Astrocyte of the hippocampus (primary cell): ENCODE measurements at regions not wholly inside any gene's neighbourhood (a gene's known extent, or its start where the extent isn't known, plus 50 kb on each side); places are given as distances from the start of the nearest gene placed in this dataset.
"Not testable (repeated sequence)": the region's sequence is repeated elsewhere in the genome, so short reads cannot be mapped to it uniquely, and the experiment has no call there.

Experiments used
- DNase-seq: peaks from one replicate; pipeline ENCODE4 v3.0.0; 2011; ENCODE audit warnings: low read depth, low spot score

GRCh38 chr7:29696402-29696801 is 109.9 kb upstream of the WIPF3 start:
- not testable (repeated sequence) for DNase-seq

- not testable (repeated sequence) for DNase-seq
Measured at GRCh38 chr7:29699723-29700122, 106.6 kb upstream of the WIPF3 start.

- not testable (repeated sequence) for DNase-seq
Measured at GRCh38 chr7:29701540-29701939, 104.8 kb upstream of the WIPF3 start.

- not testable (repeated sequence) for DNase-seq
Measured at GRCh38 chr7:29703830-29704229, 102.5 kb upstream of the WIPF3 start.

- DNase-seq, result not testable (repeated sequence)
Measured at GRCh38 chr7:29709002-29709401, 97.3 kb upstream of the WIPF3 start.

- peak; percentile 96 for DNase-seq
Measured at GRCh38 chr7:29723127-29723526, 83.2 kb upstream of the WIPF3 start.

GRCh38 chr7:29723599-29723998 is 82.7 kb upstream of the WIPF3 start:
- peak; percentile 69 for DNase-seq

- DNase-seq, result peak; percentile 64
Measured at GRCh38 chr7:29729534-29730165, 76.7 kb upstream of the WIPF3 start.

- no peak for DNase-seq
Measured at GRCh38 chr7:29734246-29734731, 72.0 kb upstream of the WIPF3 start.

GRCh38 chr7:29747645-29748245 is 58.6 kb upstream of the WIPF3 start:
- not testable (repeated sequence) for DNase-seq

GRCh38 chr7:29748286-29749099 is 57.8 kb upstream of the WIPF3 start:
- DNase-seq, result peak; percentile 56

- DNase-seq, result no peak
Measured at GRCh38 chr7:29749701-29750321, 56.5 kb upstream of the WIPF3 start.

- DNase-seq, result not testable (repeated sequence)
Measured at GRCh38 chr7:29750373-29750940, 55.9 kb upstream of the WIPF3 start.

- not testable (repeated sequence) for DNase-seq
Measured at GRCh38 chr7:29751012-29751411, 55.3 kb upstream of the WIPF3 start.

- peak; percentile 77 for DNase-seq
Measured at GRCh38 chr7:29754874-29755490, 51.3 kb upstream of the WIPF3 start.
